ENCODE measurements at regions not wholly inside any gene's neighbourhood (a gene's known extent, or its start where the extent isn't known, plus 50 kb on each side); places are given as distances from the start of the nearest gene placed in this dataset.

DNA sequence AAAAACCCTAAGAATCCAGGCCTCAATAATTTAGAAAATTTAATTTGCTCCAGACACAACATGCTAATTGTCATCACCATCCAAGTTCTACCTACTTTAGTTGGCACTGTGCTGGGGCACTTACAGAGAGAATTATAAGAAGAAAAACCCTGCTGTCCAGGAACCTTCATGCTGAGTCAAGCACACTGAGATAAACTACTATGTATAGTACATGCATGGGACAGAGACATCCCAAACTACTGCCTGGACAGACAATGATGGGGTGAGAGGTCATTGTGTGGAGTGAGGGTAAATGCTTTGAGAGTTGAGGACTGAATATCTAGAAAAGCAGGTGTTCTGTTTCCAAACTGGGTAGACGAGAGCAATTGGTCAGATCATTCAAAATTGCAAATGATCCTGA is 135.3 kb upstream of the CTTNBP2NL start:
- no peaks in the 10 kb centered on the region for H3K27me3 ChIP-seq
- H3K36me3 ChIP-seq: no peaks in the 10 kb centered on the region
- TF ChIP-seq, protein P1, sequence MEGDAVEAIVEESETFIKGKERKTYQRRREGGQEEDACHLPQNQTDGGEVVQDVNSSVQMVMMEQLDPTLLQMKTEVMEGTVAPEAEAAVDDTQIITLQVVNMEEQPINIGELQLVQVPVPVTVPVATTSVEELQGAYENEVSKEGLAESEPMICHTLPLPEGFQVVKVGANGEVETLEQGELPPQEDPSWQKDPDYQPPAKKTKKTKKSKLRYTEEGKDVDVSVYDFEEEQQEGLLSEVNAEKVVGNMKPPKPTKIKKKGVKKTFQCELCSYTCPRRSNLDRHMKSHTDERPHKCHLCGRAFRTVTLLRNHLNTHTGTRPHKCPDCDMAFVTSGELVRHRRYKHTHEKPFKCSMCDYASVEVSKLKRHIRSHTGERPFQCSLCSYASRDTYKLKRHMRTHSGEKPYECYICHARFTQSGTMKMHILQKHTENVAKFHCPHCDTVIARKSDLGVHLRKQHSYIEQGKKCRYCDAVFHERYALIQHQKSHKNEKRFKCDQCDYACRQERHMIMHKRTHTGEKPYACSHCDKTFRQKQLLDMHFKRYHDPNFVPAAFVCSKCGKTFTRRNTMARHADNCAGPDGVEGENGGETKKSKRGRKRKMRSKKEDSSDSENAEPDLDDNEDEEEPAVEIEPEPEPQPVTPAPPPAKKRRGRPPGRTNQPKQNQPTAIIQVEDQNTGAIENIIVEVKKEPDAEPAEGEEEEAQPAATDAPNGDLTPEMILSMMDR (IDR thresholded peaks at IDR 0.05): no peak
- no peak for TF ChIP-seq EP300 (IDR thresholded peaks at IDR 0.05)
- H3K4me1 ChIP-seq (ENCODE audit: insufficient read depth): peaks cover 7% of the 10 kb centered on the region
- intact Hi-C loops (cut with DNase I): no loop called here
- H3K27ac ChIP-seq: no peak overlapping the region
- 88 to 96% (median 94%) methylated on average over 1 of the region's 1 CpG for WGBS, 3 donors
- no peak overlapping the region for H3K4me3 ChIP-seq
- no peak for DNase-seq
- no peaks in the 10 kb centered on the region for H3K9me3 ChIP-seq

DNA sequence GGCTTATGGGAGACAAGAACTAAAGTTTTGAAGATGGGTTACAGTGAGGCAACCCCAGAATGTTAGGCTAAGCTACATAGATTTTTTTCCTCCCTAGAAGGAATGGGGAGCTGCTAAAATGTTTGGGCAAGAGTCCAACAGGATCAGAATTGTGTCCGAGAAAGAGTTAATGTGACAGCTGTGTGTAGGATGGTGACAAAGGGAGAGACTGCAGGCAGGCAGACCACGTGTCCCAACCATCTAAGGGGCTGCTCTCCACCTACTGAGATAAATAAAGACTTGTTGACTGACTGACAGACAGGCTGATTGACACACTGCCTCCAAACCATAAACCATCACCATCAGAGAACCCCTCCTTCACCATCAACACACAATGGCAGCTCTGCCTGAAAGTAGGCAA is 133.7 kb upstream of the CTTNBP2NL start:
- H3K4me1 ChIP-seq (ENCODE audit: insufficient read depth): peaks cover 7% of the 10 kb centered on the region
- H3K4me3 ChIP-seq: no peak overlapping the region
- intact Hi-C loops (cut with DNase I): no loop called here
- H3K36me3 ChIP-seq: no peaks in the 10 kb centered on the region
- H3K9me3 ChIP-seq: no peaks in the 10 kb centered on the region
- DNase-seq: no peak
- H3K27ac ChIP-seq: no peak overlapping the region
- TF ChIP-seq EP300 (IDR thresholded peaks at IDR 0.05): no peak
- WGBS, 3 donors: 68 to 79% (median 69%) methylated on average over 2 of the region's 2 CpGs
- H3K27me3 ChIP-seq: no peaks in the 10 kb centered on the region

DNA sequence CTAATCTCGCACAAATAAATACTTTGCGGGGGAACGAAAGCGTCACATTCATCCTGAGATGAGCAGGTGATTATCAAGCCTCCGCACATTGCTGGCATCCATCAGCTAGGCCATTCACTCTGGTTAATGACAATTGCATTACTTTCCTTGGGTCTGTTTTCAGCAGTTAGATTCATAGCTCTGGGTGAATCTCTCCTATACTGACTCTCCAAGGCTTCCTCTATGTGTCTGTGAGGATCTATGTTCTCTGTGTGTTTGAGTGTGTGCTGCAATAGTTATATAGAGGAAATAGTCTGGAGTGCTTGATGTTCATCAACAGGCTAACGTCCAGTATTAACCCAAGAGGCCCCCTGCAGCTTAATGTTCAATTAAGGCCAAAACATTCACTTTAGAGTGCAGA is 133.0 kb upstream of the CTTNBP2NL start:
- H3K4me3 ChIP-seq: no peak overlapping the region
- H3K9me3 ChIP-seq: no peaks in the 10 kb centered on the region
- H3K27ac ChIP-seq: no peak overlapping the region
- 73 to 79% (median 78%) methylated on average over 6 of the region's 6 CpGs for WGBS, 3 donors
- peaks cover 9% of the 10 kb centered on the region for H3K4me1 ChIP-seq (ENCODE audit: insufficient read depth)
- intact Hi-C loops (cut with DNase I): no loop called here
- H3K27me3 ChIP-seq: no peaks in the 10 kb centered on the region
- TF ChIP-seq, protein P1 (IDR thresholded peaks at IDR 0.05): no peak
- TF ChIP-seq POLR2A (IDR thresholded peaks at IDR 0.05) (no peak), EP300 (IDR thresholded peaks at IDR 0.05) (no peak)
- H3K36me3 ChIP-seq: no peaks in the 10 kb centered on the region
- DNase-seq: no peak

DNA sequence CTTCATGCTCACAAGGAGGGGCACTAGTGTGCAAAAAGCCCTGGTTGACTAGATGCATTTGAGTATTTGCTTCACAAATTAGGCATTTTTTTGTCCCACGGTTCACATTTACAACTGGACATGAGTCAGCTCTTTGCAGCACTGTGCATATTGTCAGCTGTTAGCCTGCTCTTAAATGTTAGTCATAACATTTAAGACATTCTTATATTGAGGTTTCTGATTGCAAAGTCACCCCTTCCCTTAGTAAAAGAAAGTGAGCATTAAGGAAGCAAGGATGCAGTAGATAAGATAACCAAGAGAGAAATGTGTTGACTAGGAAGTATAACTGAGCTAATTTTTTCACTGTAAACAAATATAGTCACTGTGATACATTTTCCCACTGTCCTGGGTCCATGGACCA is 132.6 kb upstream of the CTTNBP2NL start:
- Histone ChIP-seq H3K27ac (no peak overlapping the region), H3K27me3 (no peaks in the 10 kb centered on the region), H3K4me1 (ENCODE audit: insufficient read depth) (peaks cover 12% of the 10 kb centered on the region), H3K9me3 (no peaks in the 10 kb centered on the region), H3K36me3 (no peaks in the 10 kb centered on the region), H3K4me3 (no peak overlapping the region)
- WGBS, 3 donors: 6 to 19% (median 6%) methylated on average over 1 of the region's 1 CpG
- intact Hi-C loops (cut with DNase I): no loop called here
- no peak for DNase-seq
- TF ChIP-seq POLR2A (IDR thresholded peaks at IDR 0.05) (no peak), EP300 (IDR thresholded peaks at IDR 0.05) (no peak)
- TF ChIP-seq, protein P1 (IDR thresholded peaks at IDR 0.05): no peak

DNA sequence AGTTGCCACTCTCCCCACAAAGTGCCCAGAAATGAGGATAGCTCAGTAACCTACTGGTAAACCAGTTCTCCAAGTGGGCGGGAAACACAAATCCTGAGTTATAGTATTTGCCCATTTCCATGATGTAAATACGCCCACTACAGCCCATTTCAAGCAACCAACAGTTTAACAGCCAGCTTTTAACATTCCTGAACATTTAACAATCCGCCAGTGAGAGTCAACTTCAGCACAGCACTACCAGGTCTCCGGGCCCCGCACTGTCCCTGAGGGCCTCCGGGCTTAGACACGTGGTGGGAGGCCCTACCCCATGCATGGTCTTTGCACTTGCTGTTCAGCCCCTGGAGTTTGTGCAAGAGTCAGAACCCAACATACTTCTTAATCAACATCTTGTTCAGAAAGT is 132.0 kb upstream of the CTTNBP2NL start:
- Histone ChIP-seq H3K4me1 (ENCODE audit: insufficient read depth) (peaks cover 15% of the 10 kb centered on the region), H3K36me3 (no peaks in the 10 kb centered on the region), H3K27me3 (no peaks in the 10 kb centered on the region), H3K9me3 (no peaks in the 10 kb centered on the region), H3K4me3 (no peak overlapping the region), H3K27ac (no peak overlapping the region)
- DNase-seq: no peak
- WGBS, 3 donors: 72 to 85% (median 76%) methylated on average over 7 of the region's 7 CpGs
- intact Hi-C loops (cut with DNase I): no loop called here
- TF ChIP-seq, protein P1 (IDR thresholded peaks at IDR 0.05): no peak
- TF ChIP-seq EP300 (IDR thresholded peaks at IDR 0.05) (no peak), POLR2A (IDR thresholded peaks at IDR 0.05) (no peak)
